C4-2B (cell line): ENCODE measurements at regions not wholly inside any gene's neighbourhood (a gene's known extent, or its start where the extent isn't known, plus 50 kb on each side); places are given as distances from the start of the nearest gene placed in this dataset.

Experiments used
- H3K27ac ChIP-seq: fragments of 450-650 bp; 2 replicates; pipeline ENCODE4 v1.5.1; 2017
- CTCF ChIP-seq: fragments of 450-650 bp; conservative IDR thresholded peaks from 2 replicates; pipeline ENCODE4 v1.5.1; 2017; ENCODE audit warnings: mild to moderate bottlenecking
- ZFX ChIP-seq: fragments of 450-650 bp; IDR thresholded peaks from 2 replicates; pipeline ENCODE4 v1.6.1; 2017

GRCh38 chrX:38923451-38923969 lies 122.3 kb downstream of the MID1IP1 start:
- H3K27ac ChIP-seq = no peak overlapping the region
- TF ChIP-seq ZFX (no peak), CTCF (no peak)

- no peak overlapping the region for H3K27ac ChIP-seq
- no peak for TF ChIP-seq CTCF
- no peak for TF ChIP-seq ZFX
Measured at GRCh38 chrX:38927592-38927991, 126.3 kb downstream of the MID1IP1 start.

- no peak overlapping the region for H3K27ac ChIP-seq
Measured at GRCh38 chrX:38929966-38930421, 128.7 kb downstream of the MID1IP1 start.

GRCh38 chrX:38930474-38930873 lies 129.2 kb downstream of the MID1IP1 start:
- TF ChIP-seq CTCF = no peak
- TF ChIP-seq ZFX = no peak

More at GRCh38 chrX:38929966-38930421, 128.7 kb downstream of the MID1IP1 start:
- no peak for TF ChIP-seq ZFX
- no peak for TF ChIP-seq CTCF

GRCh38 chrX:38935561-38935960 lies 134.3 kb downstream of the MID1IP1 start:
- TF ChIP-seq CTCF = no peak
- no peak for TF ChIP-seq ZFX
- H3K27ac ChIP-seq = no peak overlapping the region

More at GRCh38 chrX:38930474-38930873, 129.2 kb downstream of the MID1IP1 start:
- H3K27ac ChIP-seq = no peak overlapping the region

- no peak for TF ChIP-seq CTCF
- H3K27ac ChIP-seq = no peak overlapping the region
Measured at GRCh38 chrX:38937400-38937799, 136.1 kb downstream of the MID1IP1 start.

- no peak for TF ChIP-seq CTCF
- no peak for TF ChIP-seq ZFX
- H3K27ac ChIP-seq = no peak overlapping the region
Measured at GRCh38 chrX:38937926-38938325, 136.7 kb downstream of the MID1IP1 start.
